Neuronal stem cell (in vitro differentiated cells): ENCODE measurements at regions not wholly inside any gene's neighbourhood (a gene's known extent, or its start where the extent isn't known, plus 50 kb on each side); places are given as distances from the start of the nearest gene placed in this dataset.

Source experiments
- DNase-seq: peaks from one replicate; pipeline ENCODE4 v3.0.0-alpha.2; 2013; ENCODE audit warnings: low spot score
- H2AFZ ChIP-seq: one replicate; pipeline ENCODE4 v1.6.1; 2013; ENCODE audit warnings: mild to moderate bottlenecking, low read length, inconsistent platforms
- H2AK5ac ChIP-seq: 2 replicates; pipeline ENCODE4 v1.6.1; 2013; ENCODE audit warnings: low read depth, mild to moderate bottlenecking, inconsistent platforms, low read length, moderate library complexity, mixed read lengths
- H2BK120ac ChIP-seq: 2 replicates; pipeline ENCODE4 v1.6.1; 2013; ENCODE audit warnings: low read depth, mild to moderate bottlenecking, inconsistent platforms, low read length, moderate library complexity, mixed read lengths
- H2BK12ac ChIP-seq: one replicate; pipeline ENCODE4 v1.6.1; 2013; ENCODE audit warnings: low read length, inconsistent platforms
- H2BK15ac ChIP-seq: 2 replicates; pipeline ENCODE4 v1.6.1; 2013; ENCODE audit warnings: mild to moderate bottlenecking, low read length, inconsistent platforms, mixed read lengths
- H2BK5ac ChIP-seq: one replicate; pipeline ENCODE4 v1.6.1; 2013; ENCODE audit warnings: inconsistent platforms, mild to moderate bottlenecking, low read length, moderate library complexity
- H3K14ac ChIP-seq: one replicate; pipeline ENCODE4 v1.6.1; 2013; ENCODE audit warnings: low read length, inconsistent platforms
- H3K18ac ChIP-seq: 2 replicates; pipeline ENCODE4 v1.6.1; 2013; ENCODE audit warnings: low read length, inconsistent platforms
- H3K23ac ChIP-seq: 2 replicates; pipeline ENCODE4 v1.6.1; 2013; ENCODE audit warnings: low read depth, mild to moderate bottlenecking, mixed read lengths, low read length, inconsistent platforms; ENCODE audit not compliant: poor library complexity
- H3K27ac ChIP-seq: replicated peaks from 3 replicates; pipeline ENCODE4 v1.5.1; 2013; ENCODE audit warnings: low read length, inconsistent platforms
- H3K27me3 ChIP-seq, 3 experiments: 2 replicates each; pipeline ENCODE4 v1.6.1; 2013; ENCODE audit warnings: low read length in 3 of 3, mild to moderate bottlenecking in 2 of 3, inconsistent platforms in 1 of 3, low read depth in 1 of 3, mixed read lengths in 1 of 3, moderate library complexity in 1 of 3; ENCODE audit not compliant: control insufficient read depth in 3 of 3, insufficient read depth in 3 of 3
- H3K36me3 ChIP-seq, 2 donors: replicated peaks in 1 of 2; 2 replicates each; pipeline ENCODE4 v1.6.1; 2013; ENCODE audit warnings: low read length in 2 of 2; ENCODE audit not compliant: control insufficient read depth in 2 of 2, insufficient read depth in 2 of 2
- H3K4ac ChIP-seq: 2 replicates; pipeline ENCODE4 v1.6.1; 2013; ENCODE audit warnings: inconsistent platforms, mild to moderate bottlenecking, low read length, moderate library complexity
- H3K4me1 ChIP-seq, 2 donors: 1 replicate in 1 of 2; 2 replicates in 1 of 2; pipeline ENCODE4 v1.6.1; 2013; ENCODE audit warnings: low read length in 2 of 2, low read depth in 1 of 2; ENCODE audit not compliant: control insufficient read depth in 2 of 2, insufficient read depth in 1 of 2
- H3K4me2 ChIP-seq: one replicate; pipeline ENCODE4 v1.6.1; 2013; ENCODE audit warnings: mild to moderate bottlenecking, low read length, inconsistent platforms; ENCODE audit not compliant: insufficient read depth, poor library complexity, severe bottlenecking
- H3K4me3 ChIP-seq, 2 donors: 2 replicates each; pipeline ENCODE4 v1.5.1; 2013; ENCODE audit warnings: low read length in 2 of 2, mild to moderate bottlenecking in 2 of 2, inconsistent platforms in 1 of 2, moderate library complexity in 1 of 2
- H3K79me1 ChIP-seq: one replicate; pipeline ENCODE4 v1.6.1; 2013; ENCODE audit warnings: low read depth, mild to moderate bottlenecking, inconsistent platforms, low read length, moderate library complexity
- H3K9ac ChIP-seq: one replicate; pipeline ENCODE4 v1.6.1; 2013; ENCODE audit warnings: mild to moderate bottlenecking, low read depth, low read length, inconsistent platforms; ENCODE audit not compliant: poor library complexity
- H3K9me3 ChIP-seq, 2 donors: replicated peaks in 1 of 2; 2 replicates each; pipeline versions ENCODE3 to v1.6.1; 2013; ENCODE audit warnings: low read length in 2 of 2, mild to moderate bottlenecking in 2 of 2, inconsistent platforms in 1 of 2, low read depth in 1 of 2, mixed read lengths in 1 of 2, moderate library complexity in 1 of 2; ENCODE audit not compliant: control insufficient read depth in 2 of 2, insufficient read depth in 1 of 2
- H4K8ac ChIP-seq: one replicate; pipeline ENCODE4 v1.6.1; 2013; ENCODE audit warnings: low read depth, mild to moderate bottlenecking, inconsistent platforms, low read length, moderate library complexity
- H4K91ac ChIP-seq: one replicate; pipeline ENCODE4 v1.6.1; 2013; ENCODE audit warnings: low read length, low read depth, mild to moderate bottlenecking, inconsistent platforms; ENCODE audit not compliant: poor library complexity
- WGBS, 2 donors: extraction: QIAGEN DNeasy Blood & Tissue Kit; methylation state at CpG; one replicate each; pipeline ENCODE4 v1.1.7; 2013; ENCODE audit warnings: missing lambda C conversion rate in 2 of 2, mixed read lengths in 1 of 2; ENCODE audit not compliant: insufficient read length in 2 of 2, insufficient replicate concordance in 1 of 2; ENCODE audit errors: extremely low coverage in 2 of 2; 5-methylcytosine and 5-hydroxymethylcytosine counted together

- Histone ChIP-seq H2AFZ (no peak overlapping the region), H3K4ac (no peak overlapping the region), H3K36me3 (no peaks in the 10 kb centered on the region), H3K4me2 (no peak overlapping the region), H3K4me1 (peaks cover 2 to 5% of the 10 kb centered on the region in 2 donors), H3K9me3 (no peaks in the 10 kb centered on the region), H2AK5ac (no peak overlapping the region), H3K27me3 (no peaks in the 10 kb centered on the region), H3K4me3 (no peak overlapping the region), H2BK5ac (no peak overlapping the region), H2BK15ac (no peak overlapping the region), H3K27ac (no peak overlapping the region), H4K91ac (no peak overlapping the region), H3K18ac (no peak overlapping the region), H4K8ac (no peak overlapping the region), H3K23ac (no peak overlapping the region), H3K9ac (no peak overlapping the region), H3K14ac (no peak overlapping the region), H2BK120ac (no peak overlapping the region), H2BK12ac (no peak overlapping the region), H3K79me1 (no peaks in the 10 kb centered on the region)
- no peak for DNase-seq
- no CpG with 5 or more reads among the region's 6 CpGs for WGBS, 2 donors
Measured at GRCh38 chr2:223363085-223363484, 239.1 kb downstream of the SCG2 start.

GRCh38 chr2:223365158-223365679 is 236.9 kb downstream of the SCG2 start:
- H3K4me2 ChIP-seq = no peak overlapping the region
- H3K4ac ChIP-seq = no peak overlapping the region
- H3K27ac ChIP-seq = no peak overlapping the region
- no peak overlapping the region for H3K9ac ChIP-seq
- no peak overlapping the region for H3K14ac ChIP-seq
- no peak overlapping the region for H2BK120ac ChIP-seq
- H3K36me3 ChIP-seq = no peaks in the 10 kb centered on the region
- H2BK5ac ChIP-seq = no peak overlapping the region
- H3K18ac ChIP-seq = no peak overlapping the region
- no peaks in the 10 kb centered on the region for H3K27me3 ChIP-seq
- H4K8ac ChIP-seq = no peak overlapping the region
- no peak overlapping the region for H3K4me3 ChIP-seq
- H2AFZ ChIP-seq = peak overlapping the region; percentile 52
- H2AK5ac ChIP-seq = no peak overlapping the region
- DNase-seq = no peak
- no peak overlapping the region for H2BK12ac ChIP-seq
- WGBS, 2 donors = no CpG with 5 or more reads among the region's 5 CpGs
- H2BK15ac ChIP-seq = no peak overlapping the region
- no peak overlapping the region for H4K91ac ChIP-seq
- H3K23ac ChIP-seq = no peak overlapping the region
- peaks cover 2 to 13% of the 10 kb centered on the region in 2 donors for H3K4me1 ChIP-seq
- no peaks in the 10 kb centered on the region for H3K79me1 ChIP-seq
- no peaks in the 10 kb centered on the region for H3K9me3 ChIP-seq

- Histone ChIP-seq H3K36me3 (no peaks in the 10 kb centered on the region), H2BK5ac (no peak overlapping the region), H2AK5ac (no peak overlapping the region), H3K4me2 (no peak overlapping the region), H2BK120ac (no peak overlapping the region), H2BK12ac (no peak overlapping the region), H3K9me3 (no peaks in the 10 kb centered on the region), H3K23ac (no peak overlapping the region), H3K27me3 (no peaks in the 10 kb centered on the region), H3K18ac (no peak overlapping the region), H3K27ac (no peak overlapping the region), H4K91ac (no peak overlapping the region), H2BK15ac (no peak overlapping the region), H3K14ac (no peak overlapping the region), H3K79me1 (no peaks in the 10 kb centered on the region), H3K4me1 (peaks cover 2 to 13% of the 10 kb centered on the region in 2 donors), H3K4ac (no peak overlapping the region), H3K4me3 (no peak overlapping the region), H4K8ac (no peak overlapping the region), H2AFZ (no peak overlapping the region), H3K9ac (no peak overlapping the region)
- WGBS, 2 donors = no CpG with 5 or more reads among the region's 5 CpGs
- no peak for DNase-seq
Measured at GRCh38 chr2:223366566-223366965, 235.6 kb downstream of the SCG2 start.

- Histone ChIP-seq H3K14ac (no peak overlapping the region), H4K91ac (no peak overlapping the region), H3K23ac (no peak overlapping the region), H3K9ac (no peak overlapping the region), H3K4me1 (peaks cover 2 to 13% of the 10 kb centered on the region in 2 donors), H2AFZ (peak overlapping the region; percentile 36), H3K4ac (no peak overlapping the region), H3K4me3 (no peak overlapping the region), H3K27me3 (no peaks in the 10 kb centered on the region), H2BK5ac (no peak overlapping the region), H3K9me3 (no peaks in the 10 kb centered on the region), H3K27ac (no peak overlapping the region), H3K36me3 (no peaks in the 10 kb centered on the region), H3K79me1 (no peaks in the 10 kb centered on the region), H2BK120ac (no peak overlapping the region), H2BK12ac (no peak overlapping the region), H2AK5ac (no peak overlapping the region), H2BK15ac (no peak overlapping the region), H3K18ac (no peak overlapping the region), H4K8ac (no peak overlapping the region), H3K4me2 (peak overlapping the region; percentile 2)
- DNase-seq = no peak
- no CpG with 5 or more reads among the region's 2 CpGs for whole genome bisulfite sequencing, 2 donors
Measured at GRCh38 chr2:223368481-223368880, 233.7 kb downstream of the SCG2 start.
